CD4-positive, CD25-positive, alpha-beta regulatory T cell (primary cell): ENCODE measurements at regions not wholly inside any gene's neighbourhood (a gene's known extent, or its start where the extent isn't known, plus 50 kb on each side); places are given as distances from the start of the nearest gene placed in this dataset.

Experiments
- ATAC-seq, 2 donors: fragments of 150-1000 bp; cut with Tn5 transposase; one replicate each; pipeline ENCODE4 v1.10.0; 2021; ENCODE audit warnings: low read depth in 2 of 2, moderate number of reproducible peaks in 2 of 2, moderate library complexity in 1 of 2
- DNase-seq, 3 donors: peaks; one replicate each; pipeline versions ENCODE4 v3.0.0 to v3.0.0-alpha.2; 2012 to 2022; ENCODE audit warnings: mixed read lengths in 1 of 3
- H3K27ac ChIP-seq: one replicate; pipeline ENCODE4 v1.7.0; 2013; ENCODE audit warnings: mild to moderate bottlenecking, low read length; ENCODE audit not compliant: insufficient read depth, poor library complexity, severe bottlenecking
- H3K27me3 ChIP-seq: one replicate; pipeline ENCODE4 v1.7.0; 2013; ENCODE audit warnings: low read length; ENCODE audit not compliant: control insufficient read depth, insufficient read depth
- H3K36me3 ChIP-seq: one replicate; pipeline ENCODE4 v1.7.0; 2013; ENCODE audit warnings: mild to moderate bottlenecking, low read length, moderate library complexity; ENCODE audit not compliant: control insufficient read depth, insufficient read depth
- H3K4me1 ChIP-seq: 2 replicates; pipeline ENCODE4 v1.7.0; 2013; ENCODE audit warnings: mild to moderate bottlenecking, low read length; ENCODE audit not compliant: insufficient read depth, control insufficient read depth, poor library complexity, severe bottlenecking
- H3K4me3 ChIP-seq: one replicate; pipeline ENCODE4 v1.7.0; 2013; ENCODE audit warnings: low read depth, mild to moderate bottlenecking, low read length, moderate library complexity
- H3K9me3 ChIP-seq, 2 experiments: 1 replicate in 1 of 2; 2 replicates in 1 of 2; pipeline ENCODE4 v1.7.0; 2013; ENCODE audit warnings: low read length in 2 of 2, mild to moderate bottlenecking in 1 of 2, moderate library complexity in 1 of 2; ENCODE audit not compliant: control insufficient read depth in 2 of 2
- H3K27ac Mint-ChIP-seq, 3 donors: one replicate each; pipeline ENCODE4 v1.8.0; 2020 to 2022; ENCODE audit warnings: mild to moderate bottlenecking in 3 of 3, mixed read lengths in 3 of 3, moderate library complexity in 2 of 3
- H3K27me3 Mint-ChIP-seq: one replicate; pipeline ENCODE4 v1.8.0; 2022; ENCODE audit warnings: mild to moderate bottlenecking, mixed read lengths
- H3K36me3 Mint-ChIP-seq: one replicate; pipeline ENCODE4 v1.8.0; 2020; ENCODE audit warnings: mixed read lengths
- H3K4me1 Mint-ChIP-seq, 4 donors: one replicate each; pipeline ENCODE4 v1.8.0; 2020 to 2022; ENCODE audit warnings: mixed read lengths in 4 of 4, mild to moderate bottlenecking in 1 of 4
- H3K4me3 Mint-ChIP-seq, 4 donors: one replicate each; pipeline ENCODE4 v1.8.0; 2020 to 2022; ENCODE audit warnings: mild to moderate bottlenecking in 4 of 4, mixed read lengths in 4 of 4, moderate library complexity in 3 of 4
- H3K9me3 Mint-ChIP-seq, 7 donors: one replicate each; pipeline ENCODE4 v1.8.0; 2020 to 2022; ENCODE audit warnings: mixed read lengths in 7 of 7, mild to moderate bottlenecking in 3 of 7, moderate library complexity in 2 of 7

- Mint-ChIP-seq H3K9me3 (peaks cover 0 to 11% (median 8%) of the 10 kb centered on the region in 7 donors), H3K36me3 (no peaks in the 10 kb centered on the region), H3K27ac (no peak overlapping the region), H3K27me3 (no peaks in the 10 kb centered on the region), H3K4me1 (no peaks in the 10 kb centered on the region), H3K4me3 (no peak overlapping the region)
- no peak overlapping the region for H3K4me3 ChIP-seq
- ATAC-seq (no peak), DNase-seq (no peak)
- H3K4me1 ChIP-seq: no peaks in the 10 kb centered on the region
- H3K36me3 ChIP-seq: no peaks in the 10 kb centered on the region
- H3K9me3 ChIP-seq: peaks cover 0 to 6% of the 10 kb centered on the region in 2 experiments
- H3K27me3 ChIP-seq: no peaks in the 10 kb centered on the region
- no peak overlapping the region for H3K27ac ChIP-seq
Measured at GRCh38 chr4:188266386-188266785, 127.1 kb downstream of the TRIML1 start.

DNA sequence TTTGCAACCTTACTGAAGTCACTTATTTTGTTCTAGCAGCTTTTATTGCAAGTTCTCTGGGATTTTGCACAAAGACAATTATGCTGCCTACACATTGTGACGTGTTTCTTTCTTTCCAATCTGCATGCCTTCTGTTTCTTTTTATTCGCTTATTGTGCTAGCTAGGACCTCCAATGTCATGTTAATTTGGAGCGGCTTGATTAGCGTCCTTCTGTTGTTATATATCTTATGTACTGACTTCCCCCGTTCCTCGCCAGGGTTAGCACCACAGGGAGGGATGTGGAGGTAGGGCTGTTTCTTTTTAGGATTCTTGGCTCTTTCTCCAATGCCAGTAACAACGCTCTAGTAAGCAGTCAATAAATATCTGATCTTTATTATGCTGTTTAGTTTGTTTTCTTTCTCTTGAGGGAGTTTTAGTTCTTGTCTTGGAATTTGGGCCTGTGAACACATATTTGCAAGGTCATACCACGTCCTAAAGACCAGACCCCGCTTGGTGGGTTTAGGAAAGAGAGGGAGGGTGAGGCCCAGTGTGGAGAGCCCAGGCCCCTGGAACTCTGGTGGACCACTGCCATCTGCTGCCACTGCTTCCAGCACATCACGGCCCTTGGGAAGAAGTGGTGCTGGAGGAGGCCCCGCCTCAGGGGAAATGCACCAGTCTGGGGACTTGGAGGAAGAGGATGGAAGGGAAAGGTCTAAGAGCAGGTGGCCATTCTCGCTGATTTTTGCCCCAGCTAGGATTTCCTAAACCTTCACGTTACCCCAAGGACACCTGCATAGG is 129.1 kb downstream of the TRIML1 start:
- Mint-ChIP-seq H3K4me3 (no peak overlapping the region), H3K27me3 (no peaks in the 10 kb centered on the region), H3K27ac (no peak overlapping the region), H3K4me1 (no peaks in the 10 kb centered on the region), H3K36me3 (no peaks in the 10 kb centered on the region), H3K9me3 (peaks cover 0 to 11% (median 8%) of the 10 kb centered on the region in 7 donors)
- Histone ChIP-seq H3K36me3 (no peaks in the 10 kb centered on the region), H3K27me3 (no peaks in the 10 kb centered on the region), H3K9me3 (peaks cover 0 to 6% of the 10 kb centered on the region in 2 experiments), H3K27ac (no peak overlapping the region), H3K4me3 (no peak overlapping the region), H3K4me1 (no peaks in the 10 kb centered on the region)
- ATAC-seq: no peak
- DNase-seq: no peak

GRCh38 chr4:188270273-188271069 is 131.2 kb downstream of the TRIML1 start:
- ATAC-seq (no peak), DNase-seq (no peak)
- peaks cover 0 to 9% (median 4%) of the 10 kb centered on the region in 7 donors for H3K9me3 Mint-ChIP-seq
- no peaks in the 10 kb centered on the region for H3K4me1 Mint-ChIP-seq
- no peak overlapping the region for H3K4me3 Mint-ChIP-seq
- Histone ChIP-seq H3K4me3 (no peak overlapping the region), H3K4me1 (no peaks in the 10 kb centered on the region), H3K27ac (no peak overlapping the region), H3K9me3 (peaks cover 0 to 6% of the 10 kb centered on the region in 2 experiments), H3K36me3 (no peaks in the 10 kb centered on the region), H3K27me3 (no peaks in the 10 kb centered on the region)
- no peaks in the 10 kb centered on the region for H3K27me3 Mint-ChIP-seq
- H3K36me3 Mint-ChIP-seq: no peaks in the 10 kb centered on the region
- H3K27ac Mint-ChIP-seq: no peak overlapping the region

DNA sequence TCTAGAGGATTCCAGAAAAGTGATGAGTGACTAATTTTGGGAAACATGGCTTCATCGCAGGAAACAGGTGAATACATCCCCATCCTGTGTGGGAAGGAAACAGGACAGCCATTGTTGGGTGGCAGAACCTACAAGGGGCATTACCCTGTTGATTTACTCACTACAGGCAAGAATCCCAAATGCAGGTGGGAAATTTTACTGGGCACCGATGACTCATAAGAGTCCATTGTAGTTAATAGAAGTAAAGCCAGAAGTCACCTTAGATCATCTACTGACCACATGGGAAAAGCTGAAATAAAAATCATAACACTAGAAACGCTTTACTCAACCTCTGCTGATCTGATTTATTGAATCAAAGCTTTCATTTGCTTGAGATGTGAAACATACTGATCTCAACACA is 136.4 kb downstream of the TRIML1 start:
- Histone ChIP-seq H3K4me3 (no peak overlapping the region), H3K9me3 (no peaks in the 10 kb centered on the region), H3K36me3 (no peaks in the 10 kb centered on the region), H3K27me3 (no peaks in the 10 kb centered on the region), H3K27ac (no peak overlapping the region), H3K4me1 (no peaks in the 10 kb centered on the region)
- Mint-ChIP-seq H3K9me3 (peaks cover 0 to 3% (median under 1%) of the 10 kb centered on the region in 7 donors), H3K27me3 (no peaks in the 10 kb centered on the region), H3K4me1 (no peaks in the 10 kb centered on the region), H3K27ac (no peak overlapping the region), H3K4me3 (no peak overlapping the region), H3K36me3 (no peaks in the 10 kb centered on the region)
- no peak for ATAC-seq
- no peak for DNase-seq

GRCh38 chr4:188279184-188279583 is 139.9 kb downstream of the TRIML1 start:
- Mint-ChIP-seq H3K27me3 (no peaks in the 10 kb centered on the region), H3K4me1 (no peaks in the 10 kb centered on the region), H3K4me3 (no peak overlapping the region), H3K27ac (no peak overlapping the region), H3K9me3 (peaks cover 0 to 11% (median 2%) of the 10 kb centered on the region in 7 donors), H3K36me3 (no peaks in the 10 kb centered on the region)
- H3K36me3 ChIP-seq: no peaks in the 10 kb centered on the region
- no peak for ATAC-seq
- no peak overlapping the region for H3K27ac ChIP-seq
- H3K9me3 ChIP-seq: no peaks in the 10 kb centered on the region
- H3K4me3 ChIP-seq: no peak overlapping the region
- DNase-seq: no peak
- H3K4me1 ChIP-seq: no peaks in the 10 kb centered on the region
- no peaks in the 10 kb centered on the region for H3K27me3 ChIP-seq

DNA sequence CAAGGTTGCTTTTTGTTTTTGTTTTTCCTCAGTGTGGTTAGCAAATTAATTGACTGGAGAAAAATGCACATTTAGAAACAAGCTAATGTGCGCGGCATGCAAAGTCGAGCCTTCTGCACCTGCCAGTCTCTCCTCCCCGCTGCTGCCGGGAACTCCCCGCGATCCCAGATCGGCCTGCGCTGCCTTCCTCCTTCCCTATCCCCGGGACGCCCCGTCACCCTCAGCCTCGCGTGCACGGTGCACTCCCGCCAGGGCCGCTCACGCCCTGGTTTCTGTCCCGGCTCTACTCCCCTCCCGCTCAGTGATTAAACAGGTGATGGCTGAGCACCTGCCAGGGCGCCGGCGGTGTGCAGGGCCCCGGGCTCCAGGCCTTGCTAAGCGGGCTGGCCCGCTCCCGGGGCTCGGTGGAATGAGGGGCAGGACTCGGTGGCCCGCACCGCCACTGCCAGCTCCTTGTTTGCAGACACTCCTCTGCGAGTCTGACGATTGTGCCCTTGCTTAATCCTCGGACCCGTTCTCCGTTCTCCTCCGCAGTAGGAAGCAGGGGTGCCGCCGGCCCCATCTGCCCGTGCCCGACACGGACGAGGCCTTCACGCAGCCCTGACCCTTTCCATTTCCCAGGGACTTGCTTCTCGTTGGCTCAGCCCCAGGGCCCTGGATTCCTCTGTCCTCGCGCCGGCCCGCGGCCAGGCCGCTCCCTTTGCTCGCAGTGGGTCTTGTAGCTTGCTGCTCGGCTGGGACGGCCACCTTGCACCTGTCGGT is 143.4 kb downstream of the TRIML1 start:
- DNase-seq (no peak), ATAC-seq (no peak)
- no peaks in the 10 kb centered on the region for H3K27me3 Mint-ChIP-seq
- Histone ChIP-seq H3K36me3 (no peaks in the 10 kb centered on the region), H3K9me3 (no peaks in the 10 kb centered on the region), H3K27ac (no peak overlapping the region), H3K4me3 (no peak overlapping the region), H3K4me1 (no peaks in the 10 kb centered on the region), H3K27me3 (no peaks in the 10 kb centered on the region)
- no peak overlapping the region for H3K4me3 Mint-ChIP-seq
- no peaks in the 10 kb centered on the region for H3K4me1 Mint-ChIP-seq
- no peaks in the 10 kb centered on the region for H3K36me3 Mint-ChIP-seq
- H3K9me3 Mint-ChIP-seq: peaks cover 0 to 13% (median 2%) of the 10 kb centered on the region in 7 donors
- no peak overlapping the region for H3K27ac Mint-ChIP-seq

DNA sequence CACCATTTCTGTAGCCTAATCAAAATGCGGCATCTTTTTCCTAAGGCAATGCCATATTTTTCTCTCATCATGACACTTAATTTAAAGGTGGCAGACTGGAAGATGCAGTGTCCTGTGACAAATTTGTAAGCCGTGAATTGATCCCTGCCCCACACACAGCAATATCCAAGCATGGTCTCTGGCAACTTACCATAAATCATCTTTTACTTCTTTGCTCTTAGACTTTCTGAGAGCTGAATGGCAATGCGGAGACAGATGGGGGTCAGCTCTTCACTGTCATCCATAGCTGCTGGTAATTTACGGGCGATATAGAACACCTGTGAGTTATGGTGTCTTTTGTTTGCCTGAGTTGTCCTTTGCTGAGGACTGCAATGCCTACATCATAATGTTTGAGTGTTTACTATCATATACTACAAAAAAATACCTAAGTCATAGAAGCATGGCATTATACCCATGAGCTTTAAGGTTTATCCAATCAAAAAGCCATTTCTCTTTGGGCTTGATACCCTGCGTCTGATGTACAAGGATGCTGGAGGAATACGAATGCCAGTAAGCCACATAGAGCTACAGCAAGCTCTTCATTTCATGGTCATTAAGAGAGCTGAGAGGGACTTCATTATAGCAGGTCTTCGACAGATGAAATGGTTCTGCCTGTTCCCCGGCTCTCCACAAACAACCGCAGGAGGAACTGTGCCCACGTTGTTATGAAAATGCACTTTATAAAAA is 148.1 kb downstream of the TRIML1 start:
- Mint-ChIP-seq H3K4me1 (no peaks in the 10 kb centered on the region), H3K4me3 (no peak overlapping the region), H3K9me3 (peaks cover 0 to 8% (median 4%) of the 10 kb centered on the region in 7 donors), H3K27me3 (no peaks in the 10 kb centered on the region), H3K27ac (no peak overlapping the region), H3K36me3 (no peaks in the 10 kb centered on the region)
- Histone ChIP-seq H3K4me1 (no peaks in the 10 kb centered on the region), H3K4me3 (no peak overlapping the region), H3K9me3 (no peaks in the 10 kb centered on the region), H3K36me3 (no peaks in the 10 kb centered on the region), H3K27me3 (no peaks in the 10 kb centered on the region), H3K27ac (no peak overlapping the region)
- DNase-seq (no peak), ATAC-seq (no peak)
